Fibroblast of lung (primary cell): ENCODE measurements at regions not wholly inside any gene's neighbourhood (a gene's known extent, or its start where the extent isn't known, plus 50 kb on each side); places are given as distances from the start of the nearest gene placed in this dataset.

Experiments
- DNase-seq, 2 donors: peaks; one replicate each; pipeline versions ENCODE4 v3.0.0 to v3.0.0-alpha.2; 2010; ENCODE audit warnings: low read depth in 2 of 2
- H2AFZ ChIP-seq: 2 replicates; pipeline ENCODE4 v1.5.1; 2012; ENCODE audit warnings: low read length, control low read depth, inconsistent platforms
- H3K27ac ChIP-seq: 2 replicates; pipeline ENCODE4 v1.5.1; 2011; ENCODE audit warnings: low read length, control low read depth; ENCODE audit not compliant: insufficient read depth
- H3K27me3 ChIP-seq: 2 replicates; pipeline ENCODE4 v1.5.1; 2011; ENCODE audit warnings: mild to moderate bottlenecking, low read length; ENCODE audit not compliant: control insufficient read depth, insufficient read depth
- H3K36me3 ChIP-seq: 2 replicates; pipeline ENCODE4 v1.5.1; 2011; ENCODE audit warnings: low read length; ENCODE audit not compliant: control insufficient read depth, insufficient read depth
- H3K4me1 ChIP-seq: 2 replicates; pipeline ENCODE4 v1.5.1; 2011; ENCODE audit warnings: low read length; ENCODE audit not compliant: control insufficient read depth, insufficient read depth; ENCODE audit errors: extremely low read depth
- H3K4me2 ChIP-seq: 2 replicates; pipeline ENCODE4 v1.5.1; 2011; ENCODE audit warnings: low read length, control low read depth; ENCODE audit not compliant: insufficient read depth; ENCODE audit errors: extremely low read depth
- H3K4me3 ChIP-seq, 4 experiments: fragments of 200-600 bp in 1 of 4; sonication (generic) in 1 of 4; replicated peaks in 1 of 4; 2 replicates each; pipeline ENCODE4 v1.5.1; 2011 to 2016; ENCODE audit warnings: low read length in 4 of 4, low read depth in 3 of 4, mild to moderate bottlenecking in 3 of 4, control low read depth in 2 of 4, inconsistent platforms in 1 of 4, mixed read lengths in 1 of 4; ENCODE audit not compliant: insufficient read depth in 1 of 4; ENCODE audit errors: control extremely low read depth in 1 of 4
- H3K79me2 ChIP-seq: 2 replicates; pipeline ENCODE4 v1.5.1; 2012; ENCODE audit warnings: mild to moderate bottlenecking, low read length, inconsistent platforms; ENCODE audit not compliant: control insufficient read depth, insufficient read depth
- H3K9ac ChIP-seq: 2 replicates; pipeline ENCODE4 v1.5.1; 2011; ENCODE audit warnings: mild to moderate bottlenecking, low read length, control low read depth; ENCODE audit not compliant: insufficient read depth
- H3K9me3 ChIP-seq: 2 replicates; pipeline ENCODE4 v1.5.1; 2012; ENCODE audit warnings: low read depth, low read length; ENCODE audit not compliant: control insufficient read depth, insufficient read depth
- H4K20me1 ChIP-seq: 2 replicates; pipeline ENCODE4 v1.5.1; 2011; ENCODE audit warnings: low read length; ENCODE audit not compliant: control insufficient read depth, insufficient read depth; ENCODE audit errors: extremely low read depth
- CTCF ChIP-seq, 2 donors: IDR thresholded peaks in 1 of 2; conservative IDR thresholded peaks in 1 of 2; 1 replicate in 1 of 2; 2 replicates in 1 of 2; pipeline ENCODE4 v1.5.1; 2011 to 2012; ENCODE audit warnings: low read length in 2 of 2, control low read depth in 1 of 2, inconsistent platforms in 1 of 2, low read depth in 1 of 2, mild to moderate bottlenecking in 1 of 2
- EZH2 ChIP-seq: IDR thresholded peaks from 2 replicates; pipeline ENCODE4 v1.5.1; 2012; ENCODE audit warnings: low read length, control low read depth, mild to moderate bottlenecking; ENCODE audit errors: missing control alignments

GRCh38 chr11:109775686-109776085 is 317.5 kb upstream of the ZC3H12C start:
- Histone ChIP-seq H3K9me3 (no peaks in the 10 kb centered on the region), H3K4me1 (no peaks in the 10 kb centered on the region)
- TF ChIP-seq EZH2 (no peak), CTCF (conservative IDR thresholded peaks at IDR 0.05 in 1 of 2, IDR thresholded peaks at IDR 0.05 in 1 of 2; ENCODE audit: low read depth in 1 of 2, low read length in 2 of 2) (no peak)

GRCh38 chr11:109783014-109783413 is 310.2 kb upstream of the ZC3H12C start:
- no peak overlapping the region for H3K4me3 ChIP-seq
- H3K9me3 ChIP-seq = no peaks in the 10 kb centered on the region
- H3K27ac ChIP-seq = no peak overlapping the region
- no peaks in the 10 kb centered on the region for H3K79me2 ChIP-seq
- no peak for DNase-seq
- TF ChIP-seq CTCF (conservative IDR thresholded peaks at IDR 0.05 in 1 of 2, IDR thresholded peaks at IDR 0.05 in 1 of 2; ENCODE audit: low read depth in 1 of 2, low read length in 2 of 2) (no peak), EZH2 (no peak)
- no peak overlapping the region for H3K9ac ChIP-seq
- no peaks in the 10 kb centered on the region for H3K4me1 ChIP-seq
- no peaks in the 10 kb centered on the region for H3K27me3 ChIP-seq
- no peak overlapping the region for H2AFZ ChIP-seq
- H3K4me2 ChIP-seq = no peak overlapping the region
- H4K20me1 ChIP-seq = no peaks in the 10 kb centered on the region
- no peaks in the 10 kb centered on the region for H3K36me3 ChIP-seq

More at GRCh38 chr11:109775686-109776085, 317.5 kb upstream of the ZC3H12C start:
- DNase-seq = no peak
- no peaks in the 10 kb centered on the region for H3K79me2 ChIP-seq
- no peak overlapping the region for H2AFZ ChIP-seq
- H3K4me3 ChIP-seq = no peak overlapping the region
- H3K4me2 ChIP-seq = no peak overlapping the region
- H3K9ac ChIP-seq = no peak overlapping the region
- H4K20me1 ChIP-seq = no peaks in the 10 kb centered on the region
- no peaks in the 10 kb centered on the region for H3K36me3 ChIP-seq
- no peak overlapping the region for H3K27ac ChIP-seq
- H3K27me3 ChIP-seq = no peaks in the 10 kb centered on the region

- Histone ChIP-seq H3K27ac (no peak overlapping the region), H3K4me3 (no peak overlapping the region), H3K9me3 (no peaks in the 10 kb centered on the region), H2AFZ (no peak overlapping the region), H3K36me3 (no peaks in the 10 kb centered on the region), H3K9ac (no peak overlapping the region), H3K4me2 (no peak overlapping the region), H3K4me1 (no peaks in the 10 kb centered on the region), H3K27me3 (no peaks in the 10 kb centered on the region), H3K79me2 (no peaks in the 10 kb centered on the region), H4K20me1 (no peaks in the 10 kb centered on the region)
- no peak for DNase-seq
- TF ChIP-seq EZH2 (no peak), CTCF (conservative IDR thresholded peaks at IDR 0.05 in 1 of 2, IDR thresholded peaks at IDR 0.05 in 1 of 2; ENCODE audit: low read depth in 1 of 2, low read length in 2 of 2) (no peak)
These were observed 309.4 kb upstream of the ZC3H12C start for GRCh38 chr11:109783840-109784239.
